ENCODE measurements at regions not wholly inside any gene's neighbourhood (a gene's known extent, or its start where the extent isn't known, plus 50 kb on each side); places are given as distances from the start of the nearest gene placed in this dataset.

DNA sequence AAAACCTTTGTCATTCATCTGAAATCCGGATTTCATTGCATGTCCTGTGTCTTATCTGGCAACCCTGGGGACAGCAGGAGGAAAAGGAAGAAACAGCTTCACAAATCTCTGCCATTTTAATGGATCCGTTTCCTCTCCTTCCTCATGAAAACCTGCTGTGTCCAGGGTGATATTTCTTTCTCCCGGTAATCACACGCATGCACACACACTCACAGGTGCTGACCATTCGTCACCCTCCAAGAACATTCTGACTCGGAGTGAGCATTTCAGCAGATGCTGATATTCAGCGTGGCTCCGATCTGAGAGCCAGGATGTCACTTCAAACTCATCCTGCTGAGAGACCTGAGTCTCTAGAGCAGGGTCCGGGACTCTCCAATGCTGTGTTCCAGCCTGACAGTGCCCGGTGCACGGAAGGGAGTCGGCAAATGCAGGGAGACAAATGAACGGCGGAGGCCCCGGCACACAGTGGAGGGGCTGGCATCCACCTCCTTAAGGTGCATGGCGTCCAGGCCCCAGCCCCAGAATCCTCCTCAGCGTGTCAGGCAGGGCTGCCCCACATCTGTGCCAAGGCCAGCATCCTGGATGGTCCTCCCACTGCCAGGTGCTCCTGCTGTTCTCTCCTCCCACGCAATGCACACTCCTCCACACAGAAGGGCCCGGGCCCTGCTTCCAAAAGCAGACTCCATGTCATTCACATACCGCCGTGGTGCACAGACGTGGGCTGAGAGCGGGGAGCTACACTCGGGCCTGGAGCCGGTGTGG is 70.7 kb downstream of the RBFOX3 start:
- TF ChIP-seq, protein P1, sequence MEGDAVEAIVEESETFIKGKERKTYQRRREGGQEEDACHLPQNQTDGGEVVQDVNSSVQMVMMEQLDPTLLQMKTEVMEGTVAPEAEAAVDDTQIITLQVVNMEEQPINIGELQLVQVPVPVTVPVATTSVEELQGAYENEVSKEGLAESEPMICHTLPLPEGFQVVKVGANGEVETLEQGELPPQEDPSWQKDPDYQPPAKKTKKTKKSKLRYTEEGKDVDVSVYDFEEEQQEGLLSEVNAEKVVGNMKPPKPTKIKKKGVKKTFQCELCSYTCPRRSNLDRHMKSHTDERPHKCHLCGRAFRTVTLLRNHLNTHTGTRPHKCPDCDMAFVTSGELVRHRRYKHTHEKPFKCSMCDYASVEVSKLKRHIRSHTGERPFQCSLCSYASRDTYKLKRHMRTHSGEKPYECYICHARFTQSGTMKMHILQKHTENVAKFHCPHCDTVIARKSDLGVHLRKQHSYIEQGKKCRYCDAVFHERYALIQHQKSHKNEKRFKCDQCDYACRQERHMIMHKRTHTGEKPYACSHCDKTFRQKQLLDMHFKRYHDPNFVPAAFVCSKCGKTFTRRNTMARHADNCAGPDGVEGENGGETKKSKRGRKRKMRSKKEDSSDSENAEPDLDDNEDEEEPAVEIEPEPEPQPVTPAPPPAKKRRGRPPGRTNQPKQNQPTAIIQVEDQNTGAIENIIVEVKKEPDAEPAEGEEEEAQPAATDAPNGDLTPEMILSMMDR (IDR thresholded peaks at IDR 0.05): no peak
- TF ChIP-seq RFX5 (IDR thresholded peaks at IDR 0.05) (no peak), EP300 (IDR thresholded peaks at IDR 0.05) (no peak), HDAC2 (IDR thresholded peaks at IDR 0.05) (no peak), KDM1A (IDR thresholded peaks at IDR 0.05; ENCODE audit: low read depth) (no peak)
- TF ChIP-seq, protein P2, sequence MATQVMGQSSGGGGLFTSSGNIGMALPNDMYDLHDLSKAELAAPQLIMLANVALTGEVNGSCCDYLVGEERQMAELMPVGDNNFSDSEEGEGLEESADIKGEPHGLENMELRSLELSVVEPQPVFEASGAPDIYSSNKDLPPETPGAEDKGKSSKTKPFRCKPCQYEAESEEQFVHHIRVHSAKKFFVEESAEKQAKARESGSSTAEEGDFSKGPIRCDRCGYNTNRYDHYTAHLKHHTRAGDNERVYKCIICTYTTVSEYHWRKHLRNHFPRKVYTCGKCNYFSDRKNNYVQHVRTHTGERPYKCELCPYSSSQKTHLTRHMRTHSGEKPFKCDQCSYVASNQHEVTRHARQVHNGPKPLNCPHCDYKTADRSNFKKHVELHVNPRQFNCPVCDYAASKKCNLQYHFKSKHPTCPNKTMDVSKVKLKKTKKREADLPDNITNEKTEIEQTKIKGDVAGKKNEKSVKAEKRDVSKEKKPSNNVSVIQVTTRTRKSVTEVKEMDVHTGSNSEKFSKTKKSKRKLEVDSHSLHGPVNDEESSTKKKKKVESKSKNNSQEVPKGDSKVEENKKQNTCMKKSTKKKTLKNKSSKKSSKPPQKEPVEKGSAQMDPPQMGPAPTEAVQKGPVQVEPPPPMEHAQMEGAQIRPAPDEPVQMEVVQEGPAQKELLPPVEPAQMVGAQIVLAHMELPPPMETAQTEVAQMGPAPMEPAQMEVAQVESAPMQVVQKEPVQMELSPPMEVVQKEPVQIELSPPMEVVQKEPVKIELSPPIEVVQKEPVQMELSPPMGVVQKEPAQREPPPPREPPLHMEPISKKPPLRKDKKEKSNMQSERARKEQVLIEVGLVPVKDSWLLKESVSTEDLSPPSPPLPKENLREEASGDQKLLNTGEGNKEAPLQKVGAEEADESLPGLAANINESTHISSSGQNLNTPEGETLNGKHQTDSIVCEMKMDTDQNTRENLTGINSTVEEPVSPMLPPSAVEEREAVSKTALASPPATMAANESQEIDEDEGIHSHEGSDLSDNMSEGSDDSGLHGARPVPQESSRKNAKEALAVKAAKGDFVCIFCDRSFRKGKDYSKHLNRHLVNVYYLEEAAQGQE (IDR thresholded peaks at IDR 0.05): no peak

All from A549 (cell line).